T-helper 17 cell (primary cell): ENCODE measurements at regions not wholly inside any gene's neighbourhood (a gene's known extent, or its start where the extent isn't known, plus 50 kb on each side); places are given as distances from the start of the nearest gene placed in this dataset.
"Not testable (repeated sequence)": the region's sequence is repeated elsewhere in the genome, so short reads cannot be mapped to it uniquely, and the experiment has no call there.

Experiments used
- ATAC-seq: fragments of 150-1000 bp; cut with Tn5 transposase; 2 replicates; pipeline ENCODE4 v1.10.0; 2021; ENCODE audit warnings: mild to moderate bottlenecking, moderate library complexity
- DNase-seq, 3 donors: peaks; one replicate each; pipeline versions ENCODE4 v3.0.0 to v3.0.0-alpha.2; 2020 to 2021
- H3K9me3 ChIP-seq: one replicate; pipeline ENCODE4 v1.7.0; 2013; ENCODE audit warnings: low read length, mild to moderate bottlenecking; ENCODE audit not compliant: control insufficient read depth, poor library complexity, severe bottlenecking
- H3K27ac Mint-ChIP-seq: one replicate; pipeline ENCODE4 v1.8.0; 2022; ENCODE audit warnings: mild to moderate bottlenecking, moderate library complexity, mixed read lengths
- H3K27me3 Mint-ChIP-seq: one replicate; pipeline ENCODE4 v1.8.0; 2022; ENCODE audit warnings: mixed read lengths
- H3K36me3 Mint-ChIP-seq: one replicate; pipeline ENCODE4 v1.8.0; 2022; ENCODE audit warnings: low read depth, mixed read lengths
- H3K4me1 Mint-ChIP-seq: one replicate; pipeline ENCODE4 v1.8.0; 2022; ENCODE audit warnings: mild to moderate bottlenecking, mixed read lengths
- H3K4me3 Mint-ChIP-seq: one replicate; pipeline ENCODE4 v1.8.0; 2022; ENCODE audit warnings: mild to moderate bottlenecking, moderate library complexity, mixed read lengths

DNA sequence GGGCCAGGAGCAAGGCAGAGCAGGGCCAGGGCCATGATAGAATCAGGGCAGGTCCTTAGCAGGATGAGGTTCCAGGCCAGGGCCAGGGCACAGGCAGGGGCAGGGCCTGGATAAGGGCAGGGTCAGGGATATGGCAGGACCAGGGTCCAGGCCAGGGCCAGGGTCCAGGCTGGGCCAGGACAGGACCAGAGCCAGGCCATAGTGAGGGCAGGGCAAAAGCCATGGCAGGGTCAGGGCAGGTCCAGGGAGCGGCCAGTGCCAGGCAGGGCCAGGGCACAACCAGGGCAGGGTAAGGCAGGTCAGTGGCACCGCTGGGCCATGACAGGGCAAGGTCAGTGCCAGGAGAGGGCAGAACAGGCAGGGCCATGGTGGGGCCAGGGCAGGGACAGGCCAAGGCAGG lies 152.2 kb downstream of the LIPI start:
- H3K36me3 Mint-ChIP-seq: no peaks in the 10 kb centered on the region
- H3K9me3 ChIP-seq: no peaks in the 10 kb centered on the region
- no peak overlapping the region for H3K27ac Mint-ChIP-seq
- peaks cover 3% of the 10 kb centered on the region for H3K4me1 Mint-ChIP-seq
- H3K27me3 Mint-ChIP-seq: no peaks in the 10 kb centered on the region
- H3K4me3 Mint-ChIP-seq: no peak overlapping the region
- no peak for DNase-seq
- no peak for ATAC-seq

DNA sequence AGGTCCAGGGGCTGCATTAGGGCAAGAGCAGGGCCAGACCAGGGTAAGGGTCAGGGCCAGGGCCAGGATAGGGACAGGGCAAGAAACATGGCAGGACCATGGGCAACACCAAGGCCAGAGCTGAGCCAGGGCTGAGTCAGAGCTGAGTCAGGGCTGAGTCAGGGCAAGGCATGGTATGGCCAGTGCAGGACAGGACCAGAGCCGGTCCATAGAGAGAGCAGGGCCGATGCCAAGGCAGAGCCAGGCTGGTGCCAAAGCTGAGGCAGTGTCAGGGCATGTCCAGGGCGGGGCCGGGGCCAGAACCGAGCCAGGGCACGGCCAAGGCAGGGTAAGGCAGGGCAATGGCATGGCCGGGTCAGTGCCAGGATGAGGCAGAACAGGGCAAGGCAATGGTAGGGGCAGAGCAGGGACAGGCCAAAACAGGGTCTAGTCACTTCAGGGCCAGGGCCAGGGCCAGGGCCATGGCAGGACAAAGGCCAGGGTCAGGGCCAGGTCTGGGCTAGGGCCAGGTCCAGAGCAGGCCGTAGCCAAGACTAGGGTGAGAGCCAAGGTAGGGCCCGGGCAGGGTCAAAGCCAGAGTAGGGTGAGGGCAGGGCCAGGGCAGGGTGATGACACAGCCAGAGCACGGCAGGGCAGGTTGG lies 152.8 kb downstream of the LIPI start:
- not testable (repeated sequence) for H3K4me3 Mint-ChIP-seq, H3K4me1 Mint-ChIP-seq, H3K27ac Mint-ChIP-seq, H3K27me3 Mint-ChIP-seq, H3K36me3 Mint-ChIP-seq, H3K9me3 ChIP-seq, DNase-seq, ATAC-seq

DNA sequence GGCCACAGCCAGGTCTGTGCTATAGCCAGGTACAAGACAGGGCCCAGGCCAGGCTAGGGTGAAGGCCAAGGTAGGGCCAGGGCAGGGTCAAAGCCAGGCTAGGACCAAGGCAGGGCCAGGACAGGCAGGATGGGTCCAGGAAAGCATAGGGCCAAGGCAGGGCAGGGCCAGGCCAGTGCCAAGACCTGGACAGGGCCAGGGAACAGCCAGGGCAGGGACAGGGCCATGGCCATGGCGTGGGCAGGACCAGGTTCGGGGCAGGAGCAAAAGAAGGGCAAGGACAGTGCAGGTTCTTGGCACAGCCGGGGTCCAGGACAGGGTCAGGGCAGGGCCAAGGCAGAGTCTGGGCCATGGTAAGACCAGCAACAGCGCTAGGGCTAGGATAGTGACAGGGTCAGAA lies 153.4 kb downstream of the LIPI start:
- H3K4me1 Mint-ChIP-seq: peaks cover 3% of the 10 kb centered on the region
- no peak for ATAC-seq

DNA sequence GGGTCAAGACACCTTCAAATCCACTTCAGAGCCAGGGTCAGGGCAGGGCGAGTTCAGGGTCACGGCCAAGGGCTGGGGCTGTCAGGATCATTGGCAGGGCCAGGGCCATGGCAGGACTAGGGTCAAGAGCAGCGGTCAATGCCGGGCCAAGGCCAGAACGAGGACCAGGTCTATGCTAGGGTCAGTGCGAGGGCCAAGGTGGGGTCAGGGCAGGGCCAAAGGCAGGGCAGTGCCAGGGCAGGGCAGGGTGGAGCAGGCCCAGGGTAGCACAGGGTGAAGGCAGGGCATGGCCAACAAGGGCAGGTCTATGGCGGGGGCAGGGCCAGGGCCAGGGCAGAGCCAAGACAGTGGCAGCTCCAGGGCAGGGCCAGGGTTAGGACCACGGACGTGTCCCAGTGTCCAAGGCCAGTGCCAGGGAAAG lies 154.0 kb downstream of the LIPI start:
- Mint-ChIP-seq H3K27ac (no peak overlapping the region), H3K4me1 (peaks cover 3% of the 10 kb centered on the region), H3K4me3 (no peak overlapping the region), H3K36me3 (no peaks in the 10 kb centered on the region), H3K27me3 (no peaks in the 10 kb centered on the region)
- H3K9me3 ChIP-seq: no peaks in the 10 kb centered on the region
- DNase-seq (no peak), ATAC-seq (no peak)

More for the DNA sequence above, 153.4 kb downstream of the LIPI start:
- no peaks in the 10 kb centered on the region for H3K27me3 Mint-ChIP-seq
- no peaks in the 10 kb centered on the region for H3K9me3 ChIP-seq
- no peak overlapping the region for H3K27ac Mint-ChIP-seq
- no peak overlapping the region for H3K4me3 Mint-ChIP-seq
- no peak for DNase-seq
- no peaks in the 10 kb centered on the region for H3K36me3 Mint-ChIP-seq

DNA sequence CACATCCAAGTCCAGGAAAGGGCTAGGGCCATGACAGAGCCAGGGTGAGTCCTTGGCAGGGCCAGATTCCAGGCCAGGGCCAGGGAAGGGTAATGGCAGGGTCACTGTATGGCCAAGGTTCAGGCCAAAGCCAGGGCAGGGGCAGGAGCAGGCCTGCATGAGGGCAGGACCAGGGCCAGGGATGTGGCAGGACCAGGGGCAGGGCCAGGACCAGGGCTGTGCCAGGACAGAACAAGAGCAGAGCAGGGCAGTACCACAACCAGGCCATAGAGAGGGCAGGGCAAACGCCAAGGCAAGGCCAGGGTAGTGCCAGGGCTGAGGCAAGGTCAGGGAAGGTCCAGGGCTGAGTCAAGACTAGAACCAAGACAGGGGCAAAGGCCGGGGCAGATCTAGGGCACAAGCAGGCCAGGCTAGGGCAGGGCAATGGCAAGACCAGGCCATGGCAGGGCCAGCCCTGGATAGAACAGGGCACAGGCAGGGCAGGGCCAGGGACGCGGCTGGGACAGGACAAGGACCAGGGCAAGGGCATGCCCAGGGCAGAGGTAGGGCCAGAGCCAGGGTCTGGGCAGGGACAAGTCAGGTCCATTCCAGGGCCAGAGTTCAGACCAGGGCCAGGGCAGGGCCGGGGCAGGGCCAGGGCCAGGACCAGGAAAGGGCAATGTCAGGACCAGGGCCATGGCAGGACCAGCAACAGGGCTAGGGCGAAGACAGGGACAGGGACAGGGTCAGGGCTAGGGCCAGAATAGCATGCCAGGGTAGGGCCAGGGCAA lies 154.8 kb downstream of the LIPI start:
- not testable (repeated sequence) for DNase-seq, H3K27me3 Mint-ChIP-seq, H3K27ac Mint-ChIP-seq, ATAC-seq, H3K4me1 Mint-ChIP-seq, H3K9me3 ChIP-seq, H3K36me3 Mint-ChIP-seq, H3K4me3 Mint-ChIP-seq

DNA sequence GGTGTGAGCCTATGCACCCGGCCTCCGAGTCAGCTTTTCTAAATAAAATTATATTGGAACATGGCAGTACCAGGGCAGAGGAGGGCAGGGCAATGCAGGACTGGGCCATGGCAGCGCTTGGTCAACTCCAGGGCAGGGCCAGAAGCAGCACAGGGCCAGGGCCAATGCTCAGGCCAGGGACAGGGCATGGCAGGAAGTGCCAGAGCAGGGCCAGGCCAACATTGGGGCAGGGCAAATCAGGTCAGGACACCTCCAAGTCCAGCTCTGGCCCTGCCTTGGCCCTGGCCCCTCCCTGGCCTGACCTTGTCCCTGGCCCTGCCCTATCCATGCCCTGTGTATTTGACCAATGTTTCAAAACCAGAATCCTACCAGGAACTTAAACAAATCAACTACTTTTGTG lies 156.1 kb downstream of the LIPI start:
- Mint-ChIP-seq H3K27ac (no peak overlapping the region), H3K4me1 (peaks cover 3% of the 10 kb centered on the region), H3K27me3 (no peaks in the 10 kb centered on the region), H3K36me3 (no peaks in the 10 kb centered on the region), H3K4me3 (no peak overlapping the region)
- ATAC-seq: no peak
- DNase-seq: no peak
- H3K9me3 ChIP-seq: no peaks in the 10 kb centered on the region

DNA sequence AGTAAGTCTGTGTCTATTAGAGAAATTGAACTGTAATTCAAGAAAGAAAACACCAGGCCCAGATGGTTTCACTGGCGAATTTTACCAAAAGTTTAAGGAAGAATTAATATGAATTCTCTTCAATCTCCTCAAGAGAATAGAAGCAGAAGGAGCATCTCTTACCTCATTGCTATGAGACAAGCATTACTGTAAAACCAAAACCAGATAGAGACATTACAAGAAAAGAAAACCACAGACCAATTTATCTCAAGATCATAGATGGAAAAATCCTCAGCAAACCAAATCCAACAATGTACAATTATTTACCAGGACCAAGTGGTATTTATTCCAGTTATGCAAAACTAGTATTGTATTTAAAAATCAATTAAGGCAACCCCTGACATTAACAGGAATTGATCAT lies 160.6 kb downstream of the LIPI start:
- no peak for DNase-seq
- no peaks in the 10 kb centered on the region for H3K9me3 ChIP-seq
- Mint-ChIP-seq H3K4me1 (peaks cover 3% of the 10 kb centered on the region), H3K4me3 (no peak overlapping the region), H3K36me3 (no peaks in the 10 kb centered on the region), H3K27me3 (no peaks in the 10 kb centered on the region), H3K27ac (no peak overlapping the region)
- no peak for ATAC-seq

DNA sequence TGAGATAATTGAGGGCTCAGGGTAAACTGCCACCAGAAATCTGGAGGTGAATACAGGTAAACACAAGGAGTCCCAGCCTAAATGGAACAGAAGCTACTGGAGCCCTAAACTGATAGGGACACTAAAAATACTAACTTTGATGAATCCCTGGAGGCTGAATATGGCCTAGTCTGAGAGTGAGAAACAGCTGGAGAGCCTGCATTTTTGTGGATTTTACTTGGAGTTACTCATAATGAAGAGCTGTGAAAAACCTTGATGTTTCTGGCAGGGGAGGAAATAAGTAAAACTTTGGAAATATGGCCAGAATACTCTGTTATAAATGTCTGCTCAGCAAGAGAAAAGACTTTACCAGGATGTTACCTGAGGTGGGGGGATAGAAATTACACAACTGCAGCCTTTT lies 164.4 kb downstream of the LIPI start:
- peak overlapping the region; percentile 79 for H3K27ac Mint-ChIP-seq

DNA sequence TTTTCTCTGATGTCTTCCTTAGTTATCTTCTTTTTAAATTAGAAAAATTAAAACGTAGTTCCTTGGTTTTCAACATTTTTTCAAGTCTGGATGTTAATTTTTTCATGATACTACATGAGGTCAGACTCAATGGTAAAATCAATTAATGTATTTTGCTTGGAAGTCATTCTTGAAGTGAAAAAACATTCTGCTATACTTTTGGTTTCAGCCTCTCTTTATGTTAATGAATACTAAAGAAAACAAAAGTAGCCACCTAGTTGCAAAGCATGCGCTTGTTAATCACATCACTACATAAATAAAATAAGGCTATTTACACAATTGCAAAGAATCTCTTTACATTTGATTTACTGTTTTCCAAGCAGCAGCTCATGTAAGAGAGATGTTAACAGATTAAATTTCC lies 170.4 kb downstream of the LIPI start:
- Mint-ChIP-seq H3K27ac (no peak overlapping the region), H3K36me3 (no peaks in the 10 kb centered on the region), H3K4me3 (no peak overlapping the region), H3K27me3 (no peaks in the 10 kb centered on the region), H3K4me1 (no peaks in the 10 kb centered on the region)
- ATAC-seq (no peak), DNase-seq (no peak)
- no peaks in the 10 kb centered on the region for H3K9me3 ChIP-seq

More for the DNA sequence above, 164.4 kb downstream of the LIPI start:
- no peaks in the 10 kb centered on the region for H3K9me3 ChIP-seq
- Mint-ChIP-seq H3K4me3 (no peak overlapping the region), H3K36me3 (no peaks in the 10 kb centered on the region), H3K4me1 (no peaks in the 10 kb centered on the region), H3K27me3 (no peaks in the 10 kb centered on the region)
- no peak for ATAC-seq
- DNase-seq: no peak

DNA sequence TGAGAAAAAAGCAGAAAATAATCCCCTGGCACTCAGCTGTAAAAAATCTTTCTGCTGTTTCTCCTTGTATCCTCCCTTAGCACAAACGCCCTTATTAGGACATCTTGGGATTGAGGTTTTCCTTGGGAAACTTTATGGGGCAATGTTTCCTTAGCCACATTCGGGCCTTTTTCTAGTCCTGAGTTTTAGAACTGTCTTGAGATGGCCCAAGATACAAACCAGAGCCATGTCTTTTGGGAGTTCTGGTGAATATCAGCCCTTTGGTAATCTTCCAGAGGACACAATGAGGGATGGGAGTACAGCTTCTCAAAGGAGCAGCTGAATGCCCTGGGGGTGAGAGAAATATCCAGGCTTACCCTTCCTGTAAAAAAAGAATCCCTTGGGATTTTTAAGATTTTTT lies 182.1 kb downstream of the LIPI start:
- H3K9me3 ChIP-seq, H3K36me3 Mint-ChIP-seq, ATAC-seq, DNase-seq, H3K27ac Mint-ChIP-seq, H3K4me1 Mint-ChIP-seq, H3K4me3 Mint-ChIP-seq, H3K27me3 Mint-ChIP-seq: not testable (repeated sequence)

DNA sequence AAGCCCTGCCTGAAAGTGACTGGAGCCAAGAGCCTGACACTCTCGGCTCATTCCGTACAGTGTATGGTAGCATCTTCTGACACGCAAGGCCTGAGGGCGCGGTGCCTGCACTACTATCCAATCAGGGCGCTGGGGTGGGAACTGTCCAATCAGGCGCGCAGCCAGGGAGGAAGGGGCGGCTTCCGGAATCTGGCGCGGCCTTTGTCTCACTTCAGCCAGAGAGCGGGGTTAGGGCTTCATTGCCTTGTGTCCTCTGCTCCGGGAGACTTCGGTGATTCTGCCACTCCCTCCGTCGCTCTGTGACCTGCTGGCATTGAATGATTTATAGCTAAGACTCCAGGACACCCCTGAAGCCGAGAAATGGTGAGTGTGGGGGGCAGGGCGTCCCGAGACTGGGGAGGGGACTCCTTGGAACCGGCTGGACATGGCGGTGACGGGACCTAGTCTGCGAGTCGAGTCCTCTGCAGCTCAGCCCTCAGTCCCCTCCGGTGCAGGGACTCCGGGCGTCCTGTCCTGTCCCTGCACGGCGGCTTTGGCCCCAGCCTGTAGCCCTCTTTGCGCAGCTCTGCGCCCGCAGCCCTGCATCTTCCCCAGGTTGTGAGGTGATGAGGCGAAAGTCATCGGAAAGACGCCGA lies 183.4 kb downstream of the LIPI start:
- not testable (repeated sequence) for H3K36me3 Mint-ChIP-seq, H3K27me3 Mint-ChIP-seq, H3K4me1 Mint-ChIP-seq, H3K9me3 ChIP-seq
- DNase-seq (peak; percentile 61 to 68 (median 67)), ATAC-seq (peak; percentile 100)
- peak overlapping the region; percentile 90 for H3K4me3 Mint-ChIP-seq
- peak overlapping the region; percentile 67 for H3K27ac Mint-ChIP-seq

DNA sequence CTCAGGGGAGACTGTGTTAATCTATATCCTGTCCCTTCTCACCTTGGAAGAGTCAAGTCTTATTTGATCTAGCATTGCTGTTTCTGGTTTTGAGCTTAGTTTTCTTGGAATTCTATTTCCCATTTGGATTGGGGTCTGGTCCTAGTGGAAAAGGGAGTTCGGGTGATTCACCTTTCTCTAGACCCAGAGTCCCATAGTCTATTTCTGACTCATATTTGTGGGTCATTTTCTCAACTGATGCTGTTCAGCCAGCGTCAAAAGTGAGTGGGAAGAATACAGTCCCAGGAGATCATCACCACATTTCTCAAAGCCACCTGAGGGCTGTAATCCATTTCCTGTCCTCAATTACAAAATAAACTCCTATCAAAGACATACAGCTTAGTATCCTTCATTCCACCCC lies 190.6 kb downstream of the LIPI start:
- not testable (repeated sequence) for H3K27ac Mint-ChIP-seq, ATAC-seq, H3K36me3 Mint-ChIP-seq

DNA sequence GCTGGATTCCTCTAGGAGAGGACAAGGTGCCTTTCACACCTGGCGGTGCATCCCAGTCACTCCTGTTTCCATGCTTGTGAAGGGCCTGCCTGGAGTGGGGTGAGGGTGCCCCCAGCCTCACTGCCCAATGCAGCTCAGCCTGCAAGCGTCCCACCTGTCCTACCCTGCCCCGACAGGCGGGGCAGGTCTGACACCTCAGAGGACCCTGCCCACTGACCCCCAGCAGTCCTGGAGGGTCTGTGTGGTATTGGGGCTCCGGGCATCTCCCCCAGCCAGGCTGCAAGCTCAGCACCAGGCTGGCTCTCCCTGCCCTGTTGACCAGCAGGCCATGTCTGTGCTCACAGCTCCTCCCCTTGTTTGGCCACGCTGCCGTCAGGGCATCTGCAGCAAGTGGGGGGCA lies 194.9 kb downstream of the LIPI start:
- not testable (repeated sequence) for ATAC-seq, DNase-seq, H3K36me3 Mint-ChIP-seq, H3K4me1 Mint-ChIP-seq, H3K27me3 Mint-ChIP-seq, H3K27ac Mint-ChIP-seq, H3K9me3 ChIP-seq, H3K4me3 Mint-ChIP-seq

More for the DNA sequence above, 190.6 kb downstream of the LIPI start:
- H3K4me1 Mint-ChIP-seq, DNase-seq, H3K9me3 ChIP-seq, H3K27me3 Mint-ChIP-seq, H3K4me3 Mint-ChIP-seq: not testable (repeated sequence)
